GM21825 (cell line): ENCODE measurements at regions not wholly inside any gene's neighbourhood (a gene's known extent, or its start where the extent isn't known, plus 50 kb on each side); places are given as distances from the start of the nearest gene placed in this dataset.
"Not testable (repeated sequence)": the region's sequence is repeated elsewhere in the genome, so short reads cannot be mapped to it uniquely, and the experiment has no call there.

Experiments
- ATAC-seq: cut with Tn5 transposase; IDR thresholded peaks from one replicate; pipeline ENCODE4 v1.9.1; 2021; ENCODE audit warnings: mild to moderate bottlenecking, moderate library complexity; ENCODE audit not compliant: unreplicated experiment

GRCh38 chr5:109580225-109580624 lies 109.5 kb upstream of the MAN2A1 start:
- ATAC-seq: no peak

DNA sequence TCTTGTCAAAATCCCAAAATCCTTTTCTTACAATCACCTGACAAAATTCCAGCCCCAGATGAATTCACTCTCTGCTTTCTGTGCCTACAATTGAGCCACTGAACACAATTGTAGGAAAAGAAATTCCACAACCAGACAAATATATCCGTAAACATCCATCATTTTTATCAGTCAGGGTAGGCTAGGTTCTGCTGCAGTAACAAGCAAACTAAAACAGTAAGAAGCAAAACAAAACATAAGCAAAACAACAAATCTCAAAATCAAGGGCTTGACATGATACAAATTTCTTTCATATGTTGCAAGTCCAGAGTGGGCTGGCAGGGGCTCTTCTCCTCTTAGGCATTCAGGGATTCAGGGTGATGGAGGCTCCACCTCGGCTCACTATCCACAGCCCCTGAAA lies 114.2 kb upstream of the MAN2A1 start:
- ATAC-seq: no peak

DNA sequence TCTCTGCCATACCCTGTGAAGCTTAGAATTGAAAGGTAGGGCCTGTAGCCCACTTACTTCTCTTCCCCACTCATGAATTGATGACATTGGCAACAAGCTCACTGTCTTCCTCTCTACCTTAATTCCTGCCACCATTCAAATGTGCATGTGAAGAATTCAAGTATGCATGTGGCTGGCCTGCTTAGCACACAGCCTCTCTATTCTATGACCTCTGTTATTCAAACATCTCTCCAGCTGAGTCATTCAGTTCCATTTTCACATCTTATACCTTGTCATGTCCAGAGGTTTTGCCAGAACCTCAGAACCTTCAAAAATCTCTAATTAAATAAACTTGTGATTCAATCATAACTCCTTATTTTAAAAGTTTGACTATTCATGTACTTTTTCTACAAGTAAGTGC lies 114.7 kb upstream of the MAN2A1 start:
- ATAC-seq: no peak

DNA sequence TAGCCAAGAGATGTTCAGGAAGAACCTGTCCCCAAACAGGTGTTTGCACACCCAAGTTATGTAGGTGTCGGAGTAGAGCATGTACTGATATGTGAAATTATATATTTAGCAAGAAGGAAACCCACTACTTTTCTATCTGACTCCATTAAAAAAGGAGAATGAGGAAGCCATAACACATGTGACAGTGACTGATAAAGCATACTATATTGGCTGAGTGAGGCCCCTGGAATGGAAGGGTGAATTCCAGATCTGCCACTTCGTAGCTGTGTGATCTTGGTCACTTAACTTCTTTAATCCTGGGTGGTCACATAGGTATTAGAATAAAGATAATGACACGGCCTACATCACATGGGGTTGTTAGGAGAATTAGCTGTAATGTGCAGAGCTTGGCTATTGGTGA lies 116.0 kb upstream of the MAN2A1 start:
- ATAC-seq: no peak

DNA sequence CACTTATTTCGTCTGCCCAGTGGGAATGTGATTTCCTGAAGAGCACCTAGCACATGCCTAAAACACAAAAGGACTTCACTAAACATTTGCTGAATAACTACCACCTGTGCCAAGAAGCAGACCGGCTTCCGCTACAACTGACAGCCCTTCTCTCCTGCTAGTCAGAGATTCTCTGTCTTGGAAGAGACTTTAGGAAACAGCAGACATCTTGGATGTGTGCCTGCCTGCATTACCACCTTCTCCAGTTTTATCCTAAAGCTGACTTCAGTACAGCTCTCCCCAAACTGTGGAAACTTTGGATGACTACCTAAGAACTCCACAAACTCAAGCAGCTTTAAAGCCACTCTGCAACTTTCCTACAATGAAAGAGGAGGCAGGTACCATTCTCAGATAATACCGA lies 116.5 kb upstream of the MAN2A1 start:
- no peak for ATAC-seq

- ATAC-seq: no peak
These were observed 117.9 kb upstream of the MAN2A1 start for GRCh38 chr5:109571785-109572184.

DNA sequence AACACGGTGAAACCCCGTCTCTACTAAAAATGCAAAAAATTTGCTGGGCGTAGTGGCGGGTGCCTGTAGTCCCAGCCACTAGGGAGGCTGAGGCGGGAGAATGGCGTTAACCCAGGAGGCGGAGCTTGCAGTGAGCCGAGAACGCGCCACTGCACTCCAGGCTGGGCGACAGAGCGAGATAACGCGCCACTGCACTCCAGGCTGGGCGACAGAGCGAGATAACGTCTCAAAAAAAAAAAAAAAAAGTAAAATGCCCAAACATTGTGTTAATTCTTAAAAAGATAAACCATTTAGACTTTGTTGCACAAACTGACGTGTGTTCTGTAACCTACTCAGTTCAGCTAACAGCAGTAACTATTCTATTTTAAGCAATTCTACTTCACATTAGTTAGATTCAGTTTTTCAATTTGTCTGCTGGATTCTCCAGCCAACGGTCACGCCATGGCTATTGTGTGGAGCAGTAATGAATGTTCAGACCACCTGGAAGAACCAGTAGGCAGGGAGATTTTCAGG lies 119.3 kb upstream of the MAN2A1 start:
- ATAC-seq: no peak

GRCh38 chr5:109567374-109568044 lies 122.2 kb upstream of the MAN2A1 start:
- no peak for ATAC-seq

GRCh38 chr5:109566361-109566760 lies 123.4 kb upstream of the MAN2A1 start:
- no peak for ATAC-seq

GRCh38 chr5:109563739-109564138 lies 126.0 kb upstream of the MAN2A1 start:
- no peak for ATAC-seq

GRCh38 chr5:109563189-109563588 lies 126.5 kb upstream of the MAN2A1 start:
- no peak for ATAC-seq

GRCh38 chr5:109562441-109562840 lies 127.3 kb upstream of the MAN2A1 start:
- no peak for ATAC-seq

GRCh38 chr5:109561447-109561846 lies 128.3 kb upstream of the MAN2A1 start:
- no peak for ATAC-seq

DNA sequence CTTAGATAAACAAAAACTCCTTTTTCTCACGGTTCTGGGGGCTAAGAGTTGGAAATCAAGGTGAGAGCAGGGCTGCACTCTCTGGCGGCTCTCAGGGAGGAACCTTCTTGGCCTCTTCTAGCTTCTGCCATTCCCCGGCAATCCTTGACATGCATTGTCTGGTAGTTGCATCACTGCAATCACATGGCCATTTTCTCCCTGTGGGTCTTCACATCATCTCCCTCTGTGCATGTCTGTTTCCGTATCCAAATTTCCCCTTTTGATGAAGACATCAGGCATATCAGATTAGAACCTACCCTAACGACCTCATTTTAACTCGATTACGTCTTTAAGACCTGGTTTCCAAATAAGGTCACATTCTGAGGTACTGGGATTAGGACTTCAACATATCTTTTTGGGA lies 129.2 kb upstream of the MAN2A1 start:
- ATAC-seq: no peak

GRCh38 chr5:109558952-109559351 lies 130.8 kb upstream of the MAN2A1 start:
- ATAC-seq: no peak

GRCh38 chr5:109558364-109558763 lies 131.4 kb upstream of the MAN2A1 start:
- ATAC-seq: no peak

DNA sequence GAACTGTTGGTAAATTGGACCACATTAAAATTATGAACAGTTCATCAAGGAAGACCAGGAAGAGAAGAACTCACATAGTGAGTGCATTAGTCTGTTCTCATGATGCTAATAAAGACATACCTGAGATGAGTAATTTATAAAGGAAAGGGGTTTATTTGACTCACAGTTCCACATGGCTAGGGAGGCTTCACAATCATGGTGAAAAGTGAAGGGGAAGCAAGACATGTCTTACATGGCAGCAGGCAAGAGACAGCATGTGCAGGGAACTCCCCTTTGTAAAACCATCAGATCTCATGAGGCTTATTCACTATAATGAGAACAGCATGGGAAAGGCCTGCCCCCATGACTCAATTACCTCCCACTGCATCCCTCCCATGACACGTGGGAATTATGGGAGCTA lies 135.9 kb upstream of the MAN2A1 start:
- no peak for ATAC-seq

DNA sequence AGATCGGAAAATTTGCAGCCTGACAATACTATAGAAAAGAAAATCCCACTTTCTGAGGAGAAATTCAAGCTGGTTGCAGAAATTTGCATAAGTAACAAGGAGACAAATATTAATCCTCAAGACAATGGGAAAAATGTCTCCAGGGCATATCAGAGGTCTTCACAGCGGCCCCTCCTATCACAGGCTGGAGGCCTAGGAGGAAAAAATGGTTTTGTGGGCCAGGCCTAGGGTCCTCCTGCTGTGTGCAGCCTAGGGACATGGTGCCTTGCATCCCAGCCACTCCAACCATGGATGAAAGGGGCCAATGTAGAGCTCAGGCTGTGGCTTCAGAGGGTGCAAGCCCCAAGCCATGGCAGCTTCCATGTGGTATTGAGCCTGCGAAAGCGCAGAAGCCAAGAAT lies 138.5 kb upstream of the MAN2A1 start:
- not testable (repeated sequence) for ATAC-seq

- ATAC-seq: no peak
These were observed 139.7 kb upstream of the MAN2A1 start for GRCh38 chr5:109550077-109550476.

GRCh38 chr5:109546461-109546860 lies 136.7 kb upstream of the PJA2 start:
- ATAC-seq: no peak

DNA sequence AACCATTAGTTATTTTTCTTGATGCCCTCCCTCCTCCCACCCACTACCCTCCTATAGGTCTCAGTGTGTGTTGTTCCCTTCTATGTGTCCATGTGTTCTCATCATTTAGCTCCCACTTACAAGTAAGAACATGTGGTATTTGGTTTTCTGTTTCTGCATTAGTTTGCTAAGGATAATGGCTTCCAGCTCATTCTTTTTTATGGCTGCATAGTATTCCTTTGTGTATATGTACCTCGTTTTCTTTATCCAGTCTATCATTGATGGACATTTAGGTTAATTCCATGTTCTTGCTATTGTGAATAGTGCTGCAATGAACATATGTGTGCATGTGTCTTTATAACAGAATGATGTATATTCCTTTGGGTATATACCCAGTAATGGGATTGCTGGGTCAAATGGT lies 135.1 kb upstream of the PJA2 start:
- not testable (repeated sequence) for ATAC-seq

DNA sequence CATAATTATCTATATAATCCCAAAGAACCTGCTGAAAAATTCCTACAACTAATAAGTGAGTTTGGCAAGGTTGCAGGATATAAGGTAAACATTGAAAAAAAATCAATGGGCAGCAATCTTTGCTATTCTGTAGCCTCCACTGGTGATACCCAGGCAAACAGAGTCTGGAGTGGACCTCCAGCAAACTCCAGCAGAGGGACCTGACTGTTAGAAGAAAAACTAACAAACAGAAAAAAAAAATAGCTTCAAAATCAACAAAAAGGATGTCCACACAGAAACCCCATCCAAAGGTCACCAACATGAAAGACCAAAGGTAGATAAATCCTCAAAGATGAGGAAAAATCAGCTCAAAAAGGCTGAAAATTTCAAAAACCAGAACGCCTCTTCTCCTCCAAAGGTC lies 128.9 kb upstream of the PJA2 start:
- not testable (repeated sequence) for ATAC-seq

DNA sequence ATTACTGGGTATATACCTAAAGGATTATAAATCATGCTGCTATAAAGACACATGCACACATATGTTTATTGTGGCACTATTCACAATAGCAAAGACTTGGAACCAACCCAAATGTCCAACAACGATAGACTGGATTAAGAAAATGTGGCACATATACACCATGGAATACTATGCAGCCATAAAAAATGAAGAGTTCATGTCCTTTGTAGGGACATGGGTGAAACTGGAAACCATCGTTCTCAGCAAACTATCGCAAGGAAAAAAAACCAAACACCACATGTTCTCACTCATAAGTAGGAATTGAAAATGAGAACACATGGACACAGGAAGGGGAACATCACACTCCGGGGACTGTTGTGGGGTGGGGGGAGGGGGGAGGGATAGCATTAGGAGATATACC lies 125.3 kb upstream of the PJA2 start:
- not testable (repeated sequence) for ATAC-seq
